H9 (cell line): ENCODE measurements at regions not wholly inside any gene's neighbourhood (a gene's known extent, or its start where the extent isn't known, plus 50 kb on each side); places are given as distances from the start of the nearest gene placed in this dataset.

ENCODE experiments used
- DNase-seq: peaks from one replicate; pipeline ENCODE4 v3.0.0-alpha.2; 2017
- H2AFZ ChIP-seq: one replicate; pipeline ENCODE4 v1.6.1; 2013; ENCODE audit warnings: mild to moderate bottlenecking, low read length, control low read depth, moderate library complexity
- H2AK5ac ChIP-seq: 2 replicates; pipeline ENCODE4 v1.6.1; 2013; ENCODE audit warnings: low read length, control low read depth, mixed read lengths; ENCODE audit not compliant: insufficient read length
- H2BK120ac ChIP-seq: one replicate; pipeline ENCODE4 v1.6.1; 2013; ENCODE audit warnings: low read depth, mild to moderate bottlenecking, low read length, control low read depth, inconsistent platforms; ENCODE audit not compliant: poor library complexity, severe bottlenecking
- H2BK12ac ChIP-seq: 2 replicates; pipeline ENCODE4 v1.6.1; 2013; ENCODE audit warnings: low read length, control low read depth, mixed read lengths, low read depth; ENCODE audit not compliant: insufficient read length
- H2BK15ac ChIP-seq: 2 replicates; pipeline ENCODE4 v1.6.1; 2013; ENCODE audit warnings: low read depth, low read length, control low read depth
- H2BK20ac ChIP-seq: one replicate; pipeline ENCODE4 v1.6.1; 2013; ENCODE audit warnings: low read depth, mild to moderate bottlenecking, low read length, control low read depth, inconsistent platforms; ENCODE audit not compliant: poor library complexity, severe bottlenecking
- H2BK5ac ChIP-seq: 2 replicates; pipeline ENCODE4 v1.6.1; 2013; ENCODE audit warnings: low read length, control low read depth, mixed read lengths; ENCODE audit not compliant: insufficient read length
- H3K14ac ChIP-seq: 2 replicates; pipeline ENCODE4 v1.6.1; 2013; ENCODE audit warnings: low read length, control low read depth; ENCODE audit not compliant: insufficient read depth
- H3K18ac ChIP-seq: 2 replicates; pipeline ENCODE4 v1.6.1; 2013; ENCODE audit warnings: low read depth, mild to moderate bottlenecking, mixed read lengths, low read length, control low read depth; ENCODE audit not compliant: insufficient read length
- H3K23ac ChIP-seq: 2 replicates; pipeline ENCODE4 v1.6.1; 2013; ENCODE audit warnings: low read length, control low read depth, mixed read lengths, low read depth; ENCODE audit not compliant: insufficient read length
- H3K23me2 ChIP-seq: 2 replicates; pipeline ENCODE4 v1.6.1; 2013; ENCODE audit warnings: low read depth, mild to moderate bottlenecking, mixed read lengths, low read length, control low read depth; ENCODE audit not compliant: insufficient read length, poor library complexity, severe bottlenecking
- H3K27ac ChIP-seq: 2 replicates; pipeline ENCODE4 v1.5.1; 2013; ENCODE audit warnings: low read length, control low read depth, mixed read lengths, low read depth; ENCODE audit not compliant: insufficient read length
- H3K27me3 ChIP-seq: 2 replicates; pipeline ENCODE4 v1.6.1; 2013; ENCODE audit warnings: low read length, control low read depth, inconsistent platforms; ENCODE audit not compliant: insufficient read depth
- H3K4ac ChIP-seq: 2 replicates; pipeline ENCODE4 v1.6.1; 2013; ENCODE audit warnings: low read depth, mild to moderate bottlenecking, control low read depth, inconsistent platforms, low read length, moderate library complexity
- H3K4me1 ChIP-seq: 2 replicates; pipeline ENCODE4 v1.6.1; 2013; ENCODE audit warnings: low read length, control low read depth, inconsistent platforms; ENCODE audit not compliant: insufficient read depth
- H3K4me2 ChIP-seq: 2 replicates; pipeline ENCODE4 v1.6.1; 2013; ENCODE audit warnings: low read length, control low read depth, mixed read lengths; ENCODE audit not compliant: insufficient read length, insufficient read depth
- H3K56ac ChIP-seq: 2 replicates; pipeline ENCODE4 v1.6.1; 2013; ENCODE audit warnings: low read depth, mild to moderate bottlenecking, mixed read lengths, low read length, control low read depth; ENCODE audit not compliant: insufficient read length
- H3K79me1 ChIP-seq: 2 replicates; pipeline ENCODE4 v1.6.1; 2013; ENCODE audit warnings: low read depth, mild to moderate bottlenecking, moderate library complexity, low read length, control low read depth, inconsistent platforms; ENCODE audit not compliant: insufficient read depth, poor library complexity, severe bottlenecking
- H3K79me2 ChIP-seq: 2 replicates; pipeline ENCODE4 v1.6.1; 2013; ENCODE audit warnings: low read length, control low read depth, inconsistent platforms; ENCODE audit not compliant: insufficient read depth
- H3K9ac ChIP-seq: 2 replicates; pipeline ENCODE4 v1.6.1; 2013; ENCODE audit warnings: low read length, control low read depth, mixed read lengths; ENCODE audit not compliant: insufficient read length; ENCODE audit errors: extremely low read depth
- H3K9me3 ChIP-seq: one replicate; pipeline ENCODE4 v1.6.1; 2013; ENCODE audit warnings: low read depth, low read length, inconsistent platforms; ENCODE audit not compliant: control insufficient read depth
- H3T11ph ChIP-seq: one replicate; pipeline ENCODE4 v1.6.1; 2013; ENCODE audit warnings: mild to moderate bottlenecking, low read length, control low read depth, inconsistent platforms
- H4K20me1 ChIP-seq: one replicate; pipeline ENCODE4 v1.6.1; 2013; ENCODE audit not compliant: control insufficient read depth, insufficient read length, insufficient read depth
- H4K5ac ChIP-seq: 2 replicates; pipeline ENCODE4 v1.6.1; 2013; ENCODE audit warnings: low read depth, mild to moderate bottlenecking, mixed read lengths, low read length, control low read depth; ENCODE audit not compliant: insufficient read length
- H4K8ac ChIP-seq: replicated peaks from 2 replicates; pipeline ENCODE4 v1.6.1; 2013; ENCODE audit warnings: low read length, control low read depth, mixed read lengths, low read depth; ENCODE audit not compliant: insufficient read length
- H4K91ac ChIP-seq: 2 replicates; pipeline ENCODE4 v1.6.1; 2013; ENCODE audit warnings: low read depth, mild to moderate bottlenecking, moderate library complexity, mixed read lengths, low read length, control low read depth; ENCODE audit not compliant: insufficient read length
- H3K27ac Mint-ChIP-seq, 3 experiments: 2 replicates in 2 of 3; 3 replicates in 1 of 3; pipeline ENCODE4 v1.8.0; 2020 to 2021; ENCODE audit warnings: mixed read lengths in 3 of 3, mild to moderate bottlenecking in 1 of 3, moderate library complexity in 1 of 3
- H3K27me3 Mint-ChIP-seq: 2 replicates; pipeline ENCODE4 v1.8.0; 2021; ENCODE audit warnings: low read depth, mild to moderate bottlenecking, moderate library complexity, mixed read lengths
- H3K36me3 Mint-ChIP-seq, 3 experiments: 2 replicates in 2 of 3; 3 replicates in 1 of 3; pipeline ENCODE4 v1.8.0; 2020 to 2021; ENCODE audit warnings: low read depth in 3 of 3, mixed read lengths in 3 of 3; ENCODE audit not compliant: insufficient read depth in 1 of 3
- H3K4me1 Mint-ChIP-seq, 2 experiments: 2 replicates each; pipeline ENCODE4 v1.8.0; 2020; ENCODE audit warnings: mixed read lengths in 2 of 2
- H3K4me3 Mint-ChIP-seq, 2 experiments: 2 replicates in 1 of 2; 3 replicates in 1 of 2; pipeline ENCODE4 v1.8.0; 2020 to 2021; ENCODE audit warnings: mild to moderate bottlenecking in 2 of 2, mixed read lengths in 2 of 2, moderate library complexity in 1 of 2
- H3K9me3 Mint-ChIP-seq, 2 experiments: 2 replicates in 1 of 2; 3 replicates in 1 of 2; pipeline ENCODE4 v1.8.0; 2020; ENCODE audit warnings: mild to moderate bottlenecking in 2 of 2, mixed read lengths in 2 of 2, moderate library complexity in 1 of 2
- WGBS: extraction: QIAGEN DNeasy Blood & Tissue Kit; methylation state at CpG from one replicate; pipeline ENCODE4 v1.1.7; 2013; ENCODE audit warnings: missing lambda C conversion rate, low lambda C conversion rate, mixed read lengths; ENCODE audit not compliant: insufficient read length; ENCODE audit errors: extremely low coverage; 5-methylcytosine and 5-hydroxymethylcytosine counted together
- TF ChIP-seq, protein P1 (sequence below): fragments of 200-600 bp; sonication (generic); conservative IDR thresholded peaks from 3 replicates; pipeline ENCODE4 v1.8.0; 2021; ENCODE audit warnings: antibody characterized with exemption, mild to moderate bottlenecking

GRCh38 chr6:79431537-79431933 is 105.7 kb downstream of the LCA5 start:
- Histone ChIP-seq H2AFZ (no peak overlapping the region), H2AK5ac (no peak overlapping the region), H2BK12ac (no peak overlapping the region), H3K18ac (no peak overlapping the region), H3K56ac (no peak overlapping the region), H3K27me3 (no peaks in the 10 kb centered on the region), H3K4ac (no peak overlapping the region), H2BK15ac (no peak overlapping the region), H3K23me2 (no peaks in the 10 kb centered on the region), H3T11ph (no peak overlapping the region), H3K79me1 (no peaks in the 10 kb centered on the region), H3K23ac (no peak overlapping the region), H3K79me2 (no peaks in the 10 kb centered on the region), H2BK20ac (no peak overlapping the region), H4K5ac (no peak overlapping the region), H2BK5ac (no peak overlapping the region), H3K14ac (no peak overlapping the region), H4K8ac (no peak overlapping the region), H2BK120ac (no peak overlapping the region), H3K27ac (no peak overlapping the region), H4K20me1 (no peaks in the 10 kb centered on the region), H3K4me1 (no peaks in the 10 kb centered on the region), H3K4me2 (no peak overlapping the region), H4K91ac (no peak overlapping the region), H3K9ac (no peak overlapping the region), H3K9me3 (no peaks in the 10 kb centered on the region)
- no peaks in the 10 kb centered on the region for H3K36me3 Mint-ChIP-seq
- TF ChIP-seq, protein P1, sequence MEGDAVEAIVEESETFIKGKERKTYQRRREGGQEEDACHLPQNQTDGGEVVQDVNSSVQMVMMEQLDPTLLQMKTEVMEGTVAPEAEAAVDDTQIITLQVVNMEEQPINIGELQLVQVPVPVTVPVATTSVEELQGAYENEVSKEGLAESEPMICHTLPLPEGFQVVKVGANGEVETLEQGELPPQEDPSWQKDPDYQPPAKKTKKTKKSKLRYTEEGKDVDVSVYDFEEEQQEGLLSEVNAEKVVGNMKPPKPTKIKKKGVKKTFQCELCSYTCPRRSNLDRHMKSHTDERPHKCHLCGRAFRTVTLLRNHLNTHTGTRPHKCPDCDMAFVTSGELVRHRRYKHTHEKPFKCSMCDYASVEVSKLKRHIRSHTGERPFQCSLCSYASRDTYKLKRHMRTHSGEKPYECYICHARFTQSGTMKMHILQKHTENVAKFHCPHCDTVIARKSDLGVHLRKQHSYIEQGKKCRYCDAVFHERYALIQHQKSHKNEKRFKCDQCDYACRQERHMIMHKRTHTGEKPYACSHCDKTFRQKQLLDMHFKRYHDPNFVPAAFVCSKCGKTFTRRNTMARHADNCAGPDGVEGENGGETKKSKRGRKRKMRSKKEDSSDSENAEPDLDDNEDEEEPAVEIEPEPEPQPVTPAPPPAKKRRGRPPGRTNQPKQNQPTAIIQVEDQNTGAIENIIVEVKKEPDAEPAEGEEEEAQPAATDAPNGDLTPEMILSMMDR, result peak; percentile 65
- peak; percentile 41 for DNase-seq
- peaks cover 8 to 9% of the 10 kb centered on the region in 2 experiments for H3K4me1 Mint-ChIP-seq
- no peaks in the 10 kb centered on the region for H3K9me3 Mint-ChIP-seq
- H3K4me3 Mint-ChIP-seq, result no peak overlapping the region
- WGBS, result no CpG with 5 or more reads among the region's 4 CpGs
- H3K27me3 Mint-ChIP-seq, result no peaks in the 10 kb centered on the region
- H3K27ac Mint-ChIP-seq, result no peak overlapping the region
